Activated naive CD4-positive, alpha-beta T cell treated with anti-CD3 and anti-CD28 coated beads, Interleukin-2, amount 50 U/mL, for 72 hours (primary cell): ENCODE measurements at regions not wholly inside any gene's neighbourhood (a gene's known extent, or its start where the extent isn't known, plus 50 kb on each side); places are given as distances from the start of the nearest gene placed in this dataset.
"Not testable (repeated sequence)": the region's sequence is repeated elsewhere in the genome, so short reads cannot be mapped to it uniquely, and the experiment has no call there.

Source experiments
- ATAC-seq, 2 donors: fragments of 150-1000 bp; cut with Tn5 transposase; 2 replicates each; pipeline ENCODE4 v1.10.0; 2021; ENCODE audit warnings: mild to moderate bottlenecking in 2 of 2, moderate library complexity in 2 of 2
- DNase-seq, 2 donors: peaks; one replicate each; pipeline ENCODE4 v3.0.0; 2021 to 2022; ENCODE audit warnings: low spot score in 2 of 2
- H3K27ac Mint-ChIP-seq, 2 donors: one replicate each; pipeline ENCODE4 v1.8.0; 2022; ENCODE audit warnings: mild to moderate bottlenecking in 2 of 2, mixed read lengths in 2 of 2
- H3K36me3 Mint-ChIP-seq, 2 donors: one replicate each; pipeline ENCODE4 v1.8.0; 2022; ENCODE audit warnings: mixed read lengths in 2 of 2
- H3K9me3 Mint-ChIP-seq, 2 donors: one replicate each; pipeline ENCODE4 v1.8.0; 2022; ENCODE audit warnings: mixed read lengths in 2 of 2

DNA sequence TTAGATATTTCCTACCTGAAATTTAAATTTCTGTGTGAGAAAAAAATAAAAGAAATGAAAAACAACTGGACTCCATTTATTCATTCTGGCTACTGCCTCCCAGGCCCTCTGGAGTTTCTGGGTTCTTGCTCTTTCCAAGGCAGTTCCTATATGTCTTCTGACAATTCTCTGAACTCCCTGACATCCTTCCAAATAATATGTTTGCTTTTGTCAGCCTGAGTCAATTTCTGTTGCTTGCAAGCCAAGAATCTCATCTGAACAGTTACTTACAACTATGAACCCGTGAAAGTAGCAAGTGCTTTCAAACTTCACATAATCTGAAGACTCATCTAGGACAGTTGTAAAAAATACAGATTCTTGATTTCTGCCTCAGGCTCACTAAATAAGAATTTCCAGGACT lies 216.7 kb upstream of the NPVF start:
- ATAC-seq (no peak), DNase-seq (no peak)
- peaks cover 30 to 32% of the 10 kb centered on the region in 2 donors for H3K9me3 Mint-ChIP-seq
- H3K27ac Mint-ChIP-seq = no peak overlapping the region
- H3K36me3 Mint-ChIP-seq = peaks cover 38 to 48% of the 10 kb centered on the region in 2 donors

DNA sequence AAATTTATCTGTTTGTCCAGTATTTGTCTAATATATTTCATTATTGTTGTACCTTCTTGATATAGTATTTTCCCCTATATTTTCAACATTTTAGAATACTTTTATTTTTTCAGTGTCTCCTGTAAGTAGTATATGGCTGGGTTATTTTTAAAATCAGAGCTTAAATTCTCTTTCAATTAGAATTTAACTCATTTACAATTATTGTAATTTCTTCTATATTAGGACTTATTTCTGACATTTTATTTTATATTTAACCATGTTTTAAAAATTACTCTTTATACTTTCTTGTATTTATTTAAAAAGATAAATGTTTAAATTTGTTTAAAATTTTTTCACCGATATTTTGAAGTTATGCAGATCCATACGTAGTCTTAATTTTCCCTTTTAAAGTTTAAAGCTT lies 220.0 kb upstream of the NPVF start:
- Mint-ChIP-seq H3K27ac (no peak overlapping the region), H3K9me3 (peaks cover 3 to 9% of the 10 kb centered on the region in 2 donors), H3K36me3 (peaks cover 5 to 20% of the 10 kb centered on the region in 2 donors)
- no peak for DNase-seq
- no peak for ATAC-seq

DNA sequence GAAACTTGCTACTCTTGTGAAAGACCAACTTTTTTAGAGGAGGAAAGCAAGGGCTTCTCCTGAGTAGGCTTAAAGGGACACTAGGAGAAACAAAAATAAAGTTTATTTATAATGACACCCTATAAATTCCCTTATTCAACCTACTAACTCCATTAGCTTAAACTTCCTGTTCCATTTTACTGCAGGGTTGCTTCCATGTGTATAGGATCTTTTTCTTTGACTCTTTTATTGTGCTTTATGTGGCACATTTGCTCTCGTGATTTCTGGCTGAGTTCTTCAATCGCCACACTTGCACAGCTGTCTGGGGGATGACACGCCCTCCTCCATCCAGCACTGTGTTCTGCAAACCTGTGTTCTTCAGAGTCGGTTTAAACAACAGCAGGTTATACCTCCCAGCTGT lies 225.7 kb upstream of the NPVF start:
- DNase-seq (no peak), ATAC-seq (no peak)
- Mint-ChIP-seq H3K9me3 (no peaks in the 10 kb centered on the region), H3K36me3 (no peaks in the 10 kb centered on the region), H3K27ac (no peak overlapping the region)

GRCh38 chr7:25454562-25455041 lies 226.3 kb upstream of the NPVF start:
- no peaks in the 10 kb centered on the region for H3K9me3 Mint-ChIP-seq
- DNase-seq = no peak
- peak overlapping the region in 1 of 2 donors; percentile 26 for H3K27ac Mint-ChIP-seq
- no peak for ATAC-seq
- no peaks in the 10 kb centered on the region for H3K36me3 Mint-ChIP-seq

DNA sequence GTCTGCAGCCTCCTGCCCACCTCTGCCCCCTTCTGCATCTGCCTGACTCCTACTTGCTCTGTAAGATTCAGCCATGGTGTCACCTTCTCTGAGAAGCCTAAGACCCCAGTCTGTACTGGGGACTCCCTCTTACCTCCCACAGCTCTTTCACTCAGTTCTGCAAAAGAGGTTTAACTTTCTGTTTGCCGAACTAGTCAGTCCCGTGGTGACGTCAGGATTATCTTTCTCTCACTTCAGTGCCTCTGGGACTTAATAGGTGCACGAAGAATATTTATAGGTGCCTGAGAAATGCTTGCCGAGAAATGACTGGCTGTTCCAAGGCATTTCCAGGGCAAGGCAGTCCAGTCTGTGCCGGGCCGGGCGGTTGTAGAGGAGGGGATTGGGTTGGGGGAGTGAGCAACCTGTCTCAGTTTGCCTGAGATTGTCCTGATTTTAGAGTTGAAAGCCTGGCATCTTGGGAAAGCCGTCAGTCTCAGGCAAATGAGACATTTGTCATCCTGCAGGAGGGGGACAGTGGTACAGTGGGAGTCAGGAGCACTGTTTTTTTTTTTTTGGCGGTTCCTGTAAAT lies 227.5 kb upstream of the NPVF start:
- Mint-ChIP-seq H3K27ac (no peak overlapping the region), H3K36me3 (no peaks in the 10 kb centered on the region), H3K9me3 (no peaks in the 10 kb centered on the region)
- ATAC-seq (no peak), DNase-seq (no peak)

- H3K9me3 Mint-ChIP-seq = no peaks in the 10 kb centered on the region
- no peak overlapping the region for H3K27ac Mint-ChIP-seq
- DNase-seq (no peak), ATAC-seq (no peak)
- no peaks in the 10 kb centered on the region for H3K36me3 Mint-ChIP-seq
Measured at GRCh38 chr7:25456467-25457171, 228.3 kb upstream of the NPVF start.

GRCh38 chr7:25459057-25459456 lies 230.8 kb upstream of the NPVF start:
- Mint-ChIP-seq H3K9me3 (no peaks in the 10 kb centered on the region), H3K27ac (no peak overlapping the region), H3K36me3 (no peaks in the 10 kb centered on the region)
- DNase-seq = no peak
- ATAC-seq = no peak

DNA sequence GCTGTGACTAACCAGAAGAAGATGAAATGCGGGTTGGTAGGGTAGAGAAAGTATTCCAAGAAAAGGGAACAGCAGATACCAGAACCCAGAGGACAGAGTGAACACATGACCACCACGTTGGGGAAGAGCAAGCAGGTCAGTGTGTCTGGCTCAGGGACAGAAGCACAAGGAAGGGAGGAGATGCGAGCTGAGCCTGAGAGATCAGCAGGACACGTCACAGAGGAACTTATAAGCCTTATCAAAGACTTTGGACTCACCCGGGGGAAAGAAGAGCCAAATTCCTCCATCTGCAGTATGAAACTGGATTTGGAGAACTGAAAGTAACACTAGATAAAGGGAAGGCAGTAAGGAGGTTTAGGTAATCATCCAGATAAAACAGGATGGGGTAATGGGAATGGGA lies 232.1 kb upstream of the NPVF start:
- H3K36me3 Mint-ChIP-seq = no peaks in the 10 kb centered on the region
- DNase-seq = no peak
- no peak overlapping the region for H3K27ac Mint-ChIP-seq
- H3K9me3 Mint-ChIP-seq = no peaks in the 10 kb centered on the region
- ATAC-seq = no peak

DNA sequence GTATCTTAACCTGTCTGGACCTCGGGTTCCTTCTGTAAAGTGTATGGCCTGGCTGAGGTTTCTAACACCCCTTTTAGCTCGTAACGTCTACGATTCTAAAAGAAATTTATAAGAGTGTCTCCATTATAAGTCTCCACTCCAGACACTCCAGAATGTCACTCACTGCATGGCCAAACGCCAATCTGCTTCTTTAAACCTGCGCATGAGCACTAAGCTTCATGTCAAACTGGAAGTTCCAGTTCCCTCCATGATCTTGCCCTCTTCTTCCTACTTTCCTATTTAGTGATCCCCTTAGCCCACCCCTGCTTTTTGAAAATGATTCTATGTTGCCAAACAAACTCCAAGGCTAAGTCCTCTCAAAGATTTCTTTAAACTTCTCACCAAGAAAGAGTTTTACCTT lies 241.4 kb upstream of the NPVF start:
- no peaks in the 10 kb centered on the region for H3K9me3 Mint-ChIP-seq
- DNase-seq = no peak
- ATAC-seq = no peak
- H3K27ac Mint-ChIP-seq = no peak overlapping the region
- no peaks in the 10 kb centered on the region for H3K36me3 Mint-ChIP-seq

- ATAC-seq (no peak), DNase-seq (no peak)
- Mint-ChIP-seq H3K27ac (no peak overlapping the region), H3K9me3 (no peaks in the 10 kb centered on the region), H3K36me3 (no peaks in the 10 kb centered on the region)
Measured at GRCh38 chr7:25476863-25477499, 248.7 kb upstream of the NPVF start.

GRCh38 chr7:25478221-25478620 lies 249.9 kb upstream of the NPVF start:
- not testable (repeated sequence) for H3K9me3 Mint-ChIP-seq, DNase-seq, H3K36me3 Mint-ChIP-seq, H3K27ac Mint-ChIP-seq, ATAC-seq

- no peak overlapping the region for H3K27ac Mint-ChIP-seq
- no peaks in the 10 kb centered on the region for H3K36me3 Mint-ChIP-seq
- DNase-seq = no peak
- no peaks in the 10 kb centered on the region for H3K9me3 Mint-ChIP-seq
- no peak for ATAC-seq
Measured at GRCh38 chr7:25478925-25479324, 250.6 kb upstream of the NPVF start.

GRCh38 chr7:25481891-25482290 lies 253.6 kb upstream of the NPVF start:
- Mint-ChIP-seq H3K9me3 (no peaks in the 10 kb centered on the region), H3K36me3 (no peaks in the 10 kb centered on the region), H3K27ac (no peak overlapping the region)
- no peak for ATAC-seq
- DNase-seq = no peak

- ATAC-seq = no peak
- DNase-seq = no peak
- H3K36me3 Mint-ChIP-seq = no peaks in the 10 kb centered on the region
- H3K27ac Mint-ChIP-seq = no peak overlapping the region
- H3K9me3 Mint-ChIP-seq = no peaks in the 10 kb centered on the region
Measured at GRCh38 chr7:25482631-25483030, 254.3 kb upstream of the NPVF start.

DNA sequence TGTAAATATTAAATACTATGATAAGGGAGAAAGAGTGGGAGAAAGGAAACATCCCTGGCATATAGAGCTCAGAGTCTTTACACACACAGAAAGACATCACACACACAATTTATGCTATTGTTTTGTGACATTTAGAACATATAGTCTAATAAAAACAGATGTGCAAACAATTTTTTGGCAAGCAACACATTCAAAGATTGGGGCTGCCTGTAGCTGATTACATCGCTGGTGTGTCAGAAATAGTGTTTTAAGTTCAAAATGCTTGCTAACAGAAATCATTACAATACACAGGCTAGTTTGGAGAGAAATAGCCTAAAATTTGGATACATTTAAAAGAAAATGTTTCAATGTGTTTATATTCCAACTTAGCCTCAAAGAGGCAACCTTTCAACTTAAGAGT lies 256.7 kb upstream of the NPVF start:
- ATAC-seq (no peak), DNase-seq (no peak)
- no peaks in the 10 kb centered on the region for H3K9me3 Mint-ChIP-seq
- no peaks in the 10 kb centered on the region for H3K36me3 Mint-ChIP-seq
- no peak overlapping the region for H3K27ac Mint-ChIP-seq

DNA sequence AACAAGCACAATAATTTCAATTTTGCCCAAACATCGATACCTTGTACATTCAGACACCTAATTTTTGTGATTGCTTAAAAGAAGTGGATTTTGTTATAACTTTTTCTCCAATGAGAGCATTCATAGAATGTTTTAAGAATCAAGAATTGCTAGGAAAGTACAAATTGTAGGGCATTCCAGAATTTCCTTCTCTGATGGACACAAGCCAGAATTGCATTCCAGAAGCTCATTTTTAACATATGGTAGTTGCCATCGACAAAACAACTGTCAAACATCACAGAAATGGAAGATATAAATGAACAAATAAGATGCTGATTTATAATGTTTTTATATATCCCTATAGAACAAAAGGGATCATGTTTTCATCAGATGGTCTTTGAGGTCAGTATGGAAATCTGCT lies 258.4 kb upstream of the NPVF start:
- Mint-ChIP-seq H3K9me3 (no peaks in the 10 kb centered on the region), H3K36me3 (no peaks in the 10 kb centered on the region), H3K27ac (no peak overlapping the region)
- no peak for DNase-seq
- ATAC-seq = no peak

- ATAC-seq (no peak), DNase-seq (no peak)
- no peak overlapping the region for H3K27ac Mint-ChIP-seq
- no peaks in the 10 kb centered on the region for H3K9me3 Mint-ChIP-seq
- H3K36me3 Mint-ChIP-seq = peaks cover 0 to 4% of the 10 kb centered on the region in 2 donors
Measured at GRCh38 chr7:25493805-25494366, 265.6 kb upstream of the NPVF start.

DNA sequence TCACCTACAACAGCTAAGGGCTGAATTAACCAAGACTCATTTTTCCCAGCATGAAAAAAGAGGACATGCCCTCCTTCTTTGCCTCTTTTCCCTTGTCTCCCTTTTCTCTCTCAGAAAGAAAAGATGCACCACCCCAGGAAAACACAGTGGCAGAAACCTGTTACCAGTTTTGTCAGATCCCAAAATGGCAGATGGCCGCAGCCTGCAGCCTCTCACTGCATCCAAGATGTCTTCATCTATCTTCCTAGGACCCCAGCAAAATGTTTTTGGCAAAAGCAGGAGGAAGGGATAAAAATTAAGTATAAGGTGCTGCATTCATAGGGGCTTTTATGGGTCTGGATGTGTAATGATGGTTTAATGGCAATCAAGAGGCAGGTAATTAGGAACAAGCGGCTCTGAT lies 266.6 kb upstream of the NPVF start:
- Mint-ChIP-seq H3K36me3 (peaks cover 0 to 4% of the 10 kb centered on the region in 2 donors), H3K27ac (no peak overlapping the region), H3K9me3 (no peaks in the 10 kb centered on the region)
- ATAC-seq (no peak), DNase-seq (no peak)
